Gastrocnemius medialis (tissue), 4 donors: ENCODE measurements at regions not wholly inside any gene's neighbourhood (a gene's known extent, or its start where the extent isn't known, plus 50 kb on each side); places are given as distances from the start of the nearest gene placed in this dataset.

ENCODE experiments used
- ATAC-seq, 2 donors: fragments of 150-250 bp; one replicate each; pipeline ENCODE4 v1.9.1; 2016
- DNase-seq, 2 donors: peaks; one replicate each; pipeline ENCODE4 v3.0.0-alpha.2; 2019
- H3K27ac ChIP-seq, 4 donors: fragments of 200-600 bp; sonication (generic); 1 replicate in 1 of 4; 2 replicates in 3 of 4; pipeline ENCODE4 v1.5.1; 2016 to 2018; ENCODE audit warnings: mild to moderate bottlenecking in 2 of 4, moderate library complexity in 1 of 4
- H3K27me3 ChIP-seq, 3 donors: fragments of 200-600 bp; sonication (generic) in 2 of 3; 1 replicate in 1 of 3; 2 replicates in 2 of 3; pipeline versions ENCODE4 v1.5.1 to v1.6.0; 2016 to 2019; ENCODE audit warnings: mild to moderate bottlenecking in 1 of 3, moderate library complexity in 1 of 3
- H3K36me3 ChIP-seq, 2 donors: fragments of 200-600 bp; sonication (generic) in 1 of 2; one replicate each; pipeline ENCODE4 v1.5.1; 2017 to 2018
- H3K4me1 ChIP-seq, 2 donors: fragments of 200-600 bp; sonication (generic) in 1 of 2; one replicate each; pipeline ENCODE4 v1.5.1; 2016 to 2017; ENCODE audit warnings: mild to moderate bottlenecking in 2 of 2
- H3K4me3 ChIP-seq, 4 donors: fragments of 200-600 bp; sonication (generic) in 3 of 4; 1 replicate in 1 of 4; 2 replicates in 3 of 4; pipeline ENCODE4 v1.5.1; 2016 to 2019; ENCODE audit warnings: mild to moderate bottlenecking in 2 of 4
- H3K9me3 ChIP-seq, 3 donors: fragments of 200-600 bp; sonication (generic) in 2 of 3; 1 replicate in 1 of 3; 2 replicates in 2 of 3; pipeline ENCODE4 v1.5.1; 2016 to 2019
- CTCF ChIP-seq, 5 experiments: fragments of 450-650 bp in 3 of 5; fragments of 200-600 bp in 2 of 5; sonication (generic) in 2 of 5; IDR thresholded peaks in 4 of 5; conservative IDR thresholded peaks in 1 of 5; 1 replicate in 4 of 5; 2 replicates in 1 of 5; pipeline ENCODE4 v1.5.1; 2016 to 2019; ENCODE audit warnings: antibody characterized with exemption in 5 of 5, mild to moderate bottlenecking in 3 of 5, moderate library complexity in 3 of 5
- POLR2A ChIP-seq, 2 donors: fragments of 450-650 bp; IDR thresholded peaks; one replicate each; pipeline ENCODE4 v1.6.1; 2017; ENCODE audit warnings: antibody characterized with exemption in 2 of 2, mild to moderate bottlenecking in 2 of 2, moderate library complexity in 2 of 2
- in situ Hi-C, 4 donors: fragments of 200-750 bp; cut with MboI; loops; one replicate each; pipeline versions ENCODE4 v1.15.0 to v1.8.0; 2017; ENCODE audit warnings: low sequenced_read_pairs in 4 of 4
- intact Hi-C: fragments of 100-400 bp; cut with DNase I; formaldehyde crosslinking; loops from one replicate; pipeline ENCODE4 v1.15.1; 2023; ENCODE audit warnings: low total_unique reads

DNA sequence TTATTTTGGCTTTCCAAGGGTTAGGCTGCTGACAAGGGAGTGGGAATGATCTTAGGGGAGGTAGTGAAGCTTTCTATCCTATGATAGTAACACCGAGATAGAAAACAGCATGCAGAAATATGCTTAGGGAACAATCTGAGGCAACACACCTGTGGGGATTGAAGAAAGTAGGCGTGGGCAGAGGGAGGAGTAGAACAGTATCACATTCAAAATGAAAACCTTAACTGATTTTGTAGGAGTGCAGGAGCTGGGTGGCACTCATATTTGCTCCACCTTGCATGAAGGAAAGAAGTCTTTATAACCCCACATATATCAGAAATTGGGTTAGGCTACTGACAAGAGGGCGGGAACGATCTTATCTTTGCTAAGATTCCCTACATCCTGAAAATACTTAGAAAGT lies 762.2 kb upstream of the CNTNAP5 start:
- TF ChIP-seq POLR2A (IDR thresholded peaks at IDR 0.05) = no peak
- no peak for TF ChIP-seq CTCF (IDR thresholded peaks at IDR 0.05 in 4 of 5, conservative IDR thresholded peaks at IDR 0.05 in 1 of 5)
- DNase-seq (no peak), ATAC-seq (no peak)
- H3K27ac ChIP-seq = no peak overlapping the region
- in situ Hi-C loops = no loop called here
- no peaks in the 10 kb centered on the region for H3K36me3 ChIP-seq
- no peaks in the 10 kb centered on the region for H3K27me3 ChIP-seq
- no peaks in the 10 kb centered on the region for H3K9me3 ChIP-seq
- H3K4me3 ChIP-seq = no peak overlapping the region
- intact Hi-C loops = no loop called here
- no peaks in the 10 kb centered on the region for H3K4me1 ChIP-seq

DNA sequence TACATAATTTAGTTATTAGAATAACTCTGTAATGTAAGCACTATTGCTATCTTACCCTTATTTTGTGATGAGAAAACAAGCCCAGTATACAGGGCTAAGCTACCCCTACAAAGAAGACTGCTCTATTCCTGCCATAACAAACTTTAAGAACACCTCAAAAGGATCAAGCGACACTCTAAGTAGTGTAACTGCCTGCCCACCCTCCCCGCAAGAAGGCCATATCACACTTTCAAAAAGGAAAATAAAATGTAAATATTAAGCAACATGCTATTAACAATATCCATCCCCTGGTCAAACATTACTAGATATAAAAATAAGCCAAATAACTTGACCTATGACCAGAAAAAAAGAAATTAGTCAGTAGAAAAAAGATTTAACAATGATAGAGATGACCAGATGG lies 741.7 kb upstream of the CNTNAP5 start:
- Histone ChIP-seq H3K4me3 (no peak overlapping the region), H3K9me3 (no peaks in the 10 kb centered on the region), H3K27me3 (no peaks in the 10 kb centered on the region), H3K36me3 (no peaks in the 10 kb centered on the region), H3K4me1 (no peaks in the 10 kb centered on the region), H3K27ac (no peak overlapping the region)
- TF ChIP-seq POLR2A (IDR thresholded peaks at IDR 0.05) (no peak), CTCF (IDR thresholded peaks at IDR 0.05 in 4 of 5, conservative IDR thresholded peaks at IDR 0.05 in 1 of 5) (no peak)
- intact Hi-C loops (no loop called here), in situ Hi-C loops (no loop called here)
- no peak for DNase-seq
- no peak for ATAC-seq

DNA sequence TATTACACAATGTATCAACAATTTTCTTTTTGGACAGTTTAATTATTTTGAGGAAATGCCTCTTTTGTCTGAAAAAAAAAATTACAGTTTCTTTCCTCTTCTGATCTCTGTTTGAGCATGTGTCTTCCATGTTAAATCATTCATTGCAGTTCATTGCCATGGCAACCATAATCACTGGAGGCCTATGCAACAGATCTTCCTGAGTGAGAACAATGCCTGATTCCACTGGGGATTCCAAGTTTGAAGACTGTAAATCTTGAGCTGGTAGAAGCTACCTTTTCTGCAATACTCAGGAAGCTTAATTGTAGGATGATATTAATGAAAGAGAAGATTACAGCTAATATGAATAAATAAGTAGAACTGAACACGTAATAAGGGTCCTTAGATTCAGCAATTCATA lies 721.4 kb upstream of the CNTNAP5 start:
- Histone ChIP-seq H3K27me3 (no peaks in the 10 kb centered on the region), H3K9me3 (no peaks in the 10 kb centered on the region), H3K4me3 (no peak overlapping the region), H3K36me3 (no peaks in the 10 kb centered on the region), H3K27ac (no peak overlapping the region), H3K4me1 (no peaks in the 10 kb centered on the region)
- in situ Hi-C loops (no loop called here), intact Hi-C loops (no loop called here)
- no peak for TF ChIP-seq CTCF (IDR thresholded peaks at IDR 0.05 in 4 of 5, conservative IDR thresholded peaks at IDR 0.05 in 1 of 5)
- TF ChIP-seq POLR2A (IDR thresholded peaks at IDR 0.05) = no peak
- ATAC-seq (no peak), DNase-seq (no peak)
